Caco-2 (cell line): ENCODE measurements at regions not wholly inside any gene's neighbourhood (a gene's known extent, or its start where the extent isn't known, plus 50 kb on each side); places are given as distances from the start of the nearest gene placed in this dataset.
"Not testable (repeated sequence)": the region's sequence is repeated elsewhere in the genome, so short reads cannot be mapped to it uniquely, and the experiment has no call there.

Experiments used
- BruUV-seq: library from RNA; stranded (reverse); fragments of 400-500 nt; replicated peaks from 2 replicates; lab custom pipeline; 2021; lab: Mats Ljungman, UMichigan
- CTCF ChIA-PET: fragments of 300-600 bp; sonication (Branson Sonifier 250); formaldehyde crosslinking; loops from one replicate; lab custom pipeline; 2022; ENCODE audit warnings: antibody characterized with exemption; lab: Charles Lee
- POLR2A ChIA-PET: fragments of 300-600 bp; sonication (Branson Sonifier 250); formaldehyde crosslinking; loops from one replicate; lab custom pipeline; 2022; ENCODE audit warnings: antibody characterized with exemption; lab: Charles Lee
- DNase-seq, 2 experiments: peaks; one replicate each; pipeline versions ENCODE4 v3.0.0 to v3.0.0-alpha.2; 2020 to 2022
- H3K27me3 ChIP-seq: replicated peaks from 2 replicates; pipeline ENCODE4 v1.6.0; 2011; ENCODE audit warnings: low read length; ENCODE audit not compliant: control insufficient read depth, insufficient read depth
- H3K36me3 ChIP-seq: 2 replicates; pipeline ENCODE4 v1.5.1; 2011; ENCODE audit warnings: low read length; ENCODE audit not compliant: control insufficient read depth, insufficient read depth
- H3K4me1 ChIP-seq: fragments of 250-450 bp; sonication (Bioruptor Pico); 2 replicates; pipeline ENCODE4 v1.5.1; 2020; ENCODE audit warnings: mild to moderate bottlenecking
- H3K4me3 ChIP-seq: 2 replicates; pipeline ENCODE4 v1.5.1; 2011; ENCODE audit warnings: low read depth, mild to moderate bottlenecking, control low read depth, low read length
- H3K9me3 ChIP-seq: fragments of 250-450 bp; sonication (Bioruptor Pico); 2 replicates; pipeline ENCODE4 v1.5.1; 2020; ENCODE audit warnings: mild to moderate bottlenecking, moderate library complexity
- H3K27ac Mint-ChIP-seq: one replicate; pipeline ENCODE4 v1.8.0; 2022; ENCODE audit warnings: mixed read lengths; ENCODE audit not compliant: unreplicated experiment
- H3K27me3 Mint-ChIP-seq: one replicate; pipeline ENCODE4 v1.8.0; 2022; ENCODE audit warnings: mixed read lengths; ENCODE audit not compliant: insufficient read depth, unreplicated experiment
- H3K36me3 Mint-ChIP-seq: one replicate; pipeline ENCODE4 v1.8.0; 2022; ENCODE audit warnings: mild to moderate bottlenecking, mixed read lengths; ENCODE audit not compliant: insufficient read depth, unreplicated experiment
- H3K4me1 Mint-ChIP-seq: one replicate; pipeline ENCODE4 v1.8.0; 2022; ENCODE audit warnings: low read depth, mixed read lengths; ENCODE audit not compliant: unreplicated experiment
- H3K4me3 Mint-ChIP-seq: one replicate; pipeline ENCODE4 v1.8.0; 2022; ENCODE audit warnings: mild to moderate bottlenecking, moderate library complexity, mixed read lengths; ENCODE audit not compliant: unreplicated experiment
- H3K9me3 Mint-ChIP-seq: one replicate; pipeline ENCODE4 v1.8.0; 2022; ENCODE audit warnings: mixed read lengths; ENCODE audit not compliant: unreplicated experiment
- intact Hi-C: fragments of 100-400 bp; cut with micrococcal nuclease; formaldehyde crosslinking; loops from one replicate; pipeline ENCODE4 v1.10.0; 2022; ENCODE audit not compliant: unreplicated experiment

GRCh38 chr1:149330081-149330335 is 144.8 kb upstream of the NBPF19 start:
- H3K4me1 ChIP-seq, H3K4me3 ChIP-seq, H3K4me3 Mint-ChIP-seq, POLR2A ChIA-PET, H3K36me3 ChIP-seq, H3K27me3 Mint-ChIP-seq, intact Hi-C loops, BruUV-seq, H3K9me3 Mint-ChIP-seq, H3K36me3 Mint-ChIP-seq, DNase-seq, H3K4me1 Mint-ChIP-seq, CTCF ChIA-PET, H3K9me3 ChIP-seq, H3K27ac Mint-ChIP-seq, H3K27me3 ChIP-seq: not testable (repeated sequence)

- H3K4me1 Mint-ChIP-seq, H3K27me3 Mint-ChIP-seq, H3K4me3 Mint-ChIP-seq, BruUV-seq, DNase-seq, H3K4me3 ChIP-seq, H3K36me3 ChIP-seq, H3K4me1 ChIP-seq, H3K9me3 ChIP-seq, H3K9me3 Mint-ChIP-seq, POLR2A ChIA-PET, CTCF ChIA-PET, H3K27me3 ChIP-seq, H3K27ac Mint-ChIP-seq, H3K36me3 Mint-ChIP-seq, intact Hi-C loops: not testable (repeated sequence)
Observed at GRCh38 chr1:149336082-149336481, 138.8 kb upstream of the NBPF19 start.

DNA sequence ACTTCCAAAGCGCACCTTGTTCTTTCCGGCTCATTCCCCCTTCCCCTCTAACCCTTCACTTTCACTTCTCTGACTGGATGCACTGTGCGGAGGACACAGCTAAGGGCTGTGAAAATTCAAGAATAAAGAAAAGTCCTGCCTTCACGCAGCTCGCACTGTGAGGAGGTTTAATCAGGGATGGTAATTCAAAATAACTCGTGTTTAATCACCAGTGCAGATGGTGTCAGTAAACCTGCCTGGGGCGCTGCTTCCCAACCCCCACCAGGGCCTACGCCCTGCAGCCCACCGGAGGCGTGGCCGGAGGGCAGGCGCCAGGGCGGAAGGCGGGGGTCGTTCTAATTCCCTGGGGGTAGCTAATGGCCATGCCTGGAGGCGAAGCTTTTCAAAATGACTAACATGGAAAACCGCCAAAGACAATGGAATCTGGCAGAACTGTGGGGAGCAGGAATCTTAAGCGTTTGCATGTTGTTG is 136.6 kb upstream of the NBPF19 start:
- H3K36me3 Mint-ChIP-seq, H3K27ac Mint-ChIP-seq, H3K4me3 Mint-ChIP-seq, H3K4me1 ChIP-seq, H3K4me3 ChIP-seq, H3K27me3 ChIP-seq, H3K36me3 ChIP-seq, H3K9me3 Mint-ChIP-seq, H3K9me3 ChIP-seq, H3K27me3 Mint-ChIP-seq, DNase-seq, POLR2A ChIA-PET, CTCF ChIA-PET, H3K4me1 Mint-ChIP-seq, BruUV-seq, intact Hi-C loops: not testable (repeated sequence)

- POLR2A ChIA-PET, H3K4me1 ChIP-seq: not testable (repeated sequence)
Observed at GRCh38 chr1:149338698-149339097, 136.1 kb upstream of the NBPF19 start.

DNA sequence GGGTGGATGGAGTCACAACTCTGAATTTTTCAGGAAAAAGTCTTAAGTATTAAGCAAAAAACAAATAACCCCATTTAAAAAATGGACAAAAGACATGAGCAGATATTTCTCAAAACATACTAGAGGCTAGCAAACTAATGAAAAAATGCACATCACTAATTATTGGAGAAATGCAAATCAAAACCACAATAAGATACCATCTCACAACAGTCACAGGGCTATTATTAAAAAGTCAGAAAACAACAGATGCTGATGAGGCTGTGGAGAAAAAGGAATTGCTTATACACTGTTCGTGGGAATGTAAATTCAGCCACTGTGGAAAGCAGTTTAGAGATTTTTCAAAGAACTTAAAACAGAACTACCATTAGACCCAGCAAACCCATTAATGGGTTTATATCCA is 125.4 kb upstream of the NBPF19 start:
- H3K27me3 ChIP-seq, H3K27me3 Mint-ChIP-seq, H3K4me3 Mint-ChIP-seq, H3K4me1 Mint-ChIP-seq, H3K9me3 Mint-ChIP-seq, H3K9me3 ChIP-seq, CTCF ChIA-PET, POLR2A ChIA-PET, BruUV-seq, DNase-seq, H3K36me3 ChIP-seq, H3K36me3 Mint-ChIP-seq, H3K4me1 ChIP-seq, H3K27ac Mint-ChIP-seq, H3K4me3 ChIP-seq, intact Hi-C loops: not testable (repeated sequence)

More at GRCh38 chr1:149338698-149339097, 136.1 kb upstream of the NBPF19 start:
- H3K36me3 Mint-ChIP-seq, CTCF ChIA-PET, BruUV-seq, H3K4me3 ChIP-seq, H3K27ac Mint-ChIP-seq, H3K9me3 Mint-ChIP-seq, H3K4me1 Mint-ChIP-seq, intact Hi-C loops, DNase-seq, H3K27me3 ChIP-seq, H3K9me3 ChIP-seq, H3K4me3 Mint-ChIP-seq, H3K27me3 Mint-ChIP-seq, H3K36me3 ChIP-seq: not testable (repeated sequence)

GRCh38 chr1:149352205-149352604 is 122.6 kb upstream of the NBPF19 start:
- CTCF ChIA-PET, H3K4me3 ChIP-seq, POLR2A ChIA-PET, H3K4me1 ChIP-seq, H3K27ac Mint-ChIP-seq, DNase-seq, BruUV-seq, H3K27me3 ChIP-seq, H3K9me3 Mint-ChIP-seq, H3K36me3 Mint-ChIP-seq, H3K9me3 ChIP-seq, H3K36me3 ChIP-seq, H3K27me3 Mint-ChIP-seq, H3K4me3 Mint-ChIP-seq, intact Hi-C loops, H3K4me1 Mint-ChIP-seq: not testable (repeated sequence)

DNA sequence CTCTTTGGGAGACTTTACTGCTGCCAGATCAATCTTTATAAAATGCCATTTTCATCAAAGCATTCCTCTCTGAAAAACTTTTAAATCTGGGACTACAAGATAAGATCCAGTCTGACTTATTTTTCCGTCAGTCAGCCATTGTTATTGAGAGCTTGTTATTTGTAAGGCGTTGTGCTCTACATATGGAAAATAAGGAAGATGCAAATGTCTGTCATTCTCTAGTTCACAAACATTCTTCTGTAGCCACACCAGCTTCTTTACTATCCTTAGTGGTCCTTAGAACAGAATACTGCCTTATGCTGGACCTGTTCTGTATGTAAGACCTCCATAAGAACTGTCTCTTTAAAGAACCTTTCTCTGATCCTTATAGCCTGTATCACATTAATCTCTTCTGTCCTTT is 120.3 kb upstream of the NBPF19 start:
- H3K27me3 ChIP-seq, DNase-seq, BruUV-seq, H3K36me3 ChIP-seq, H3K9me3 Mint-ChIP-seq, H3K27me3 Mint-ChIP-seq, POLR2A ChIA-PET, H3K4me3 ChIP-seq, CTCF ChIA-PET, H3K9me3 ChIP-seq, intact Hi-C loops, H3K27ac Mint-ChIP-seq, H3K4me3 Mint-ChIP-seq, H3K4me1 ChIP-seq, H3K36me3 Mint-ChIP-seq, H3K4me1 Mint-ChIP-seq: not testable (repeated sequence)
